Trophoblast cell (in vitro differentiated cells and primary cell): ENCODE measurements at regions not wholly inside any gene's neighbourhood (a gene's known extent, or its start where the extent isn't known, plus 50 kb on each side); places are given as distances from the start of the nearest gene placed in this dataset.
A peak's percentile ranks its signal among the peaks of the same experiment; 100 is the strongest.

Experiments
- DNase-seq, 2 donors: peaks; one replicate each; pipeline ENCODE4 v3.0.0-alpha.2; 2016
- H2AFZ ChIP-seq: 2 replicates; pipeline ENCODE4 v1.6.1; 2013; ENCODE audit warnings: low read length, moderate library complexity, mild to moderate bottlenecking; ENCODE audit not compliant: insufficient read depth, poor library complexity
- H2AK5ac ChIP-seq: 2 replicates; pipeline ENCODE4 v1.6.1; 2013; ENCODE audit warnings: mild to moderate bottlenecking, low read length
- H2BK120ac ChIP-seq: 2 replicates; pipeline ENCODE4 v1.6.1; 2013; ENCODE audit warnings: low read length, mild to moderate bottlenecking, moderate library complexity; ENCODE audit not compliant: insufficient read depth, poor library complexity
- H2BK12ac ChIP-seq: 2 replicates; pipeline ENCODE4 v1.6.1; 2013; ENCODE audit warnings: mild to moderate bottlenecking, low read length, moderate library complexity
- H2BK5ac ChIP-seq: 2 replicates; pipeline ENCODE4 v1.6.1; 2013; ENCODE audit warnings: low read length, low read depth, moderate library complexity, mild to moderate bottlenecking; ENCODE audit not compliant: poor library complexity
- H3K14ac ChIP-seq: 2 replicates; pipeline ENCODE4 v1.6.1; 2013; ENCODE audit warnings: mild to moderate bottlenecking, low read length
- H3K18ac ChIP-seq: 2 replicates; pipeline ENCODE4 v1.6.1; 2013; ENCODE audit warnings: mild to moderate bottlenecking, low read length
- H3K23ac ChIP-seq: 2 replicates; pipeline ENCODE4 v1.6.1; 2013; ENCODE audit warnings: low read length
- H3K27ac ChIP-seq: 2 replicates; pipeline ENCODE4 v1.5.1; 2013; ENCODE audit warnings: low read depth, mild to moderate bottlenecking, inconsistent platforms, low read length, moderate library complexity
- H3K27me3 ChIP-seq: 2 replicates; pipeline ENCODE4 v1.6.1; 2013; ENCODE audit warnings: inconsistent platforms, mild to moderate bottlenecking, low read length, moderate library complexity; ENCODE audit not compliant: insufficient read depth
- H3K36me3 ChIP-seq, 2 experiments: 1 replicate in 1 of 2; 2 replicates in 1 of 2; pipeline ENCODE4 v1.6.1; 2013; ENCODE audit warnings: low read length in 2 of 2, mild to moderate bottlenecking in 2 of 2, moderate library complexity in 1 of 2; ENCODE audit not compliant: insufficient read depth in 2 of 2, control insufficient read depth in 1 of 2
- H3K4ac ChIP-seq: 2 replicates; pipeline ENCODE4 v1.6.1; 2013; ENCODE audit warnings: low read depth, mild to moderate bottlenecking, low read length, moderate library complexity
- H3K4me1 ChIP-seq, 2 experiments: 1 replicate in 1 of 2; 2 replicates in 1 of 2; pipeline ENCODE4 v1.6.1; 2013; ENCODE audit warnings: low read length in 2 of 2, mild to moderate bottlenecking in 2 of 2, moderate library complexity in 1 of 2; ENCODE audit not compliant: insufficient read depth in 2 of 2, control insufficient read depth in 1 of 2
- H3K4me2 ChIP-seq: 2 replicates; pipeline ENCODE4 v1.6.1; 2013; ENCODE audit warnings: inconsistent platforms, mild to moderate bottlenecking, low read length, moderate library complexity
- H3K4me3 ChIP-seq: 2 replicates; pipeline ENCODE4 v1.5.1; 2013; ENCODE audit warnings: mild to moderate bottlenecking, low read depth, low read length, inconsistent platforms
- H3K79me1 ChIP-seq: one replicate; pipeline ENCODE4 v1.6.1; 2013; ENCODE audit warnings: low read length
- H3K79me2 ChIP-seq: 2 replicates; pipeline ENCODE4 v1.6.1; 2013; ENCODE audit warnings: low read length, mild to moderate bottlenecking; ENCODE audit not compliant: control insufficient read depth, insufficient read depth, poor library complexity
- H3K9ac ChIP-seq: 2 replicates; pipeline ENCODE4 v1.6.1; 2013; ENCODE audit warnings: mild to moderate bottlenecking, low read length
- H3K9me3 ChIP-seq: 2 replicates; pipeline ENCODE4 v1.6.1; 2013; ENCODE audit warnings: low read depth, mild to moderate bottlenecking, control low read depth, inconsistent platforms, low read length; ENCODE audit not compliant: insufficient read depth
- H4K12ac ChIP-seq: 2 replicates; pipeline ENCODE4 v1.6.1; 2013; ENCODE audit warnings: low read depth, mild to moderate bottlenecking, low read length, moderate library complexity
- H4K8ac ChIP-seq: 2 replicates; pipeline ENCODE4 v1.6.1; 2013; ENCODE audit warnings: low read depth, mild to moderate bottlenecking, low read length, moderate library complexity
- H4K91ac ChIP-seq: one replicate; pipeline ENCODE4 v1.6.1; 2013; ENCODE audit warnings: low read depth, mild to moderate bottlenecking, low read length, moderate library complexity
- WGBS: extraction: QIAGEN DNeasy Blood & Tissue Kit; methylation state at CpG from one replicate; pipeline ENCODE4 v1.1.7; 2013; ENCODE audit warnings: missing lambda C conversion rate; ENCODE audit not compliant: insufficient read length, insufficient coverage; ENCODE audit errors: extremely low coverage; 5-methylcytosine and 5-hydroxymethylcytosine counted together

GRCh38 chr5:25418319-25418859 is 773.6 kb upstream of the CDH10 start:
- no peak overlapping the region for H2BK120ac ChIP-seq
- no peak overlapping the region for H4K91ac ChIP-seq
- no peak overlapping the region for H4K12ac ChIP-seq
- H3K4me1 ChIP-seq, result no peaks in the 10 kb centered on the region
- H3K79me2 ChIP-seq, result no peaks in the 10 kb centered on the region
- WGBS, result no CpG with 5 or more reads among the region's 2 CpGs
- no peak overlapping the region for H3K9ac ChIP-seq
- DNase-seq, result no peak
- H3K36me3 ChIP-seq, result peaks cover 0 to 2% of the 10 kb centered on the region in 2 experiments
- H3K4ac ChIP-seq, result no peak overlapping the region
- no peak overlapping the region for H3K4me3 ChIP-seq
- H2BK12ac ChIP-seq, result no peak overlapping the region
- no peak overlapping the region for H3K27ac ChIP-seq
- H3K14ac ChIP-seq, result no peak overlapping the region
- no peaks in the 10 kb centered on the region for H3K27me3 ChIP-seq
- no peak overlapping the region for H2AFZ ChIP-seq
- H3K23ac ChIP-seq, result no peak overlapping the region
- no peak overlapping the region for H2BK5ac ChIP-seq
- no peak overlapping the region for H4K8ac ChIP-seq
- no peak overlapping the region for H2AK5ac ChIP-seq
- no peak overlapping the region for H3K18ac ChIP-seq
- H3K9me3 ChIP-seq, result no peaks in the 10 kb centered on the region
- no peaks in the 10 kb centered on the region for H3K79me1 ChIP-seq
- H3K4me2 ChIP-seq, result no peak overlapping the region

- Histone ChIP-seq H3K4me2 (no peak overlapping the region), H3K9ac (no peak overlapping the region), H2BK5ac (no peak overlapping the region), H3K23ac (no peak overlapping the region), H3K4ac (no peak overlapping the region), H2BK12ac (no peak overlapping the region), H3K27ac (no peak overlapping the region), H3K79me2 (no peaks in the 10 kb centered on the region), H3K4me1 (no peaks in the 10 kb centered on the region), H3K9me3 (no peaks in the 10 kb centered on the region), H3K18ac (no peak overlapping the region), H3K4me3 (no peak overlapping the region), H4K12ac (no peak overlapping the region), H2AFZ (no peak overlapping the region), H4K8ac (no peak overlapping the region), H3K36me3 (peaks cover 0 to 2% of the 10 kb centered on the region in 2 experiments), H4K91ac (no peak overlapping the region), H3K27me3 (no peaks in the 10 kb centered on the region), H2BK120ac (no peak overlapping the region), H2AK5ac (no peak overlapping the region), H3K79me1 (no peaks in the 10 kb centered on the region), H3K14ac (no peak overlapping the region)
- no CpG with 5 or more reads among the region's 4 CpGs for WGBS
- DNase-seq, result no peak
Observed at GRCh38 chr5:25416960-25417359, 772.2 kb upstream of the CDH10 start.

GRCh38 chr5:25415970-25416369 is 771.2 kb upstream of the CDH10 start:
- no peaks in the 10 kb centered on the region for H3K9me3 ChIP-seq
- H2AK5ac ChIP-seq, result no peak overlapping the region
- no peaks in the 10 kb centered on the region for H3K4me1 ChIP-seq
- H3K4me3 ChIP-seq, result no peak overlapping the region
- H3K9ac ChIP-seq, result no peak overlapping the region
- no peak overlapping the region for H3K14ac ChIP-seq
- no peak overlapping the region for H3K4ac ChIP-seq
- no peaks in the 10 kb centered on the region for H3K79me1 ChIP-seq
- H3K27ac ChIP-seq, result no peak overlapping the region
- peaks cover 0 to 2% of the 10 kb centered on the region in 2 experiments for H3K36me3 ChIP-seq
- H3K4me2 ChIP-seq, result no peak overlapping the region
- H2BK12ac ChIP-seq, result no peak overlapping the region
- H2AFZ ChIP-seq, result no peak overlapping the region
- no peak overlapping the region for H4K12ac ChIP-seq
- H3K23ac ChIP-seq, result no peak overlapping the region
- no peaks in the 10 kb centered on the region for H3K27me3 ChIP-seq
- H2BK5ac ChIP-seq, result no peak overlapping the region
- no peak overlapping the region for H3K18ac ChIP-seq
- no peak overlapping the region for H4K8ac ChIP-seq
- no CpG with 5 or more reads among the region's 8 CpGs for WGBS
- no peaks in the 10 kb centered on the region for H3K79me2 ChIP-seq
- H4K91ac ChIP-seq, result no peak overlapping the region
- no peak overlapping the region for H2BK120ac ChIP-seq
- no peak for DNase-seq

- no peaks in the 10 kb centered on the region for H3K4me1 ChIP-seq
- WGBS, result no CpG with 5 or more reads among the region's 6 CpGs
- H4K12ac ChIP-seq, result no peak overlapping the region
- peak in 1 of 2 donors; percentile 43 for DNase-seq
- no peak overlapping the region for H3K4ac ChIP-seq
- no peaks in the 10 kb centered on the region for H3K9me3 ChIP-seq
- H2BK120ac ChIP-seq, result no peak overlapping the region
- H2AK5ac ChIP-seq, result no peak overlapping the region
- no peak overlapping the region for H4K8ac ChIP-seq
- no peaks in the 10 kb centered on the region for H3K79me1 ChIP-seq
- no peak overlapping the region for H4K91ac ChIP-seq
- no peak overlapping the region for H2BK5ac ChIP-seq
- no peak overlapping the region for H3K4me2 ChIP-seq
- H2AFZ ChIP-seq, result no peak overlapping the region
- no peak overlapping the region for H3K14ac ChIP-seq
- H2BK12ac ChIP-seq, result no peak overlapping the region
- no peaks in the 10 kb centered on the region for H3K27me3 ChIP-seq
- H3K23ac ChIP-seq, result no peak overlapping the region
- H3K18ac ChIP-seq, result no peak overlapping the region
- no peak overlapping the region for H3K9ac ChIP-seq
- H3K27ac ChIP-seq, result no peak overlapping the region
- H3K36me3 ChIP-seq, result peaks cover 0 to 2% of the 10 kb centered on the region in 2 experiments
- H3K79me2 ChIP-seq, result no peaks in the 10 kb centered on the region
- H3K4me3 ChIP-seq, result no peak overlapping the region
Observed at GRCh38 chr5:25414742-25415141, 770.0 kb upstream of the CDH10 start.
